Nephron (organoid): ENCODE measurements at regions not wholly inside any gene's neighbourhood (a gene's known extent, or its start where the extent isn't known, plus 50 kb on each side); places are given as distances from the start of the nearest gene placed in this dataset.
"Not testable (repeated sequence)": the region's sequence is repeated elsewhere in the genome, so short reads cannot be mapped to it uniquely, and the experiment has no call there.

Experiments used
- H3K27ac Mint-ChIP-seq, 3 experiments: 2 replicates each; pipeline ENCODE4 v1.8.0; 2020; ENCODE audit warnings: mixed read lengths in 3 of 3, mild to moderate bottlenecking in 2 of 3, moderate library complexity in 1 of 3
- H3K27me3 Mint-ChIP-seq: 2 replicates; pipeline ENCODE4 v1.8.0; 2021; ENCODE audit warnings: low read depth, mild to moderate bottlenecking, moderate library complexity, mixed read lengths
- H3K36me3 Mint-ChIP-seq: 2 replicates; pipeline ENCODE4 v1.8.0; 2020; ENCODE audit warnings: low read depth, mixed read lengths
- H3K4me1 Mint-ChIP-seq: 2 replicates; pipeline ENCODE4 v1.8.0; 2020; ENCODE audit warnings: mixed read lengths
- H3K4me3 Mint-ChIP-seq, 3 experiments: 2 replicates each; pipeline ENCODE4 v1.8.0; 2020; ENCODE audit warnings: mild to moderate bottlenecking in 3 of 3, mixed read lengths in 3 of 3, moderate library complexity in 2 of 3
- H3K9me3 Mint-ChIP-seq: 2 replicates; pipeline ENCODE4 v1.8.0; 2020; ENCODE audit warnings: mixed read lengths
- TF ChIP-seq, protein P1 (sequence below), 3 experiments: fragments of 200-600 bp; sonication (generic); IDR thresholded peaks; one replicate each; pipeline ENCODE4 v1.5.0; 2021; ENCODE audit warnings: antibody characterized with exemption in 3 of 3; ENCODE audit not compliant: unreplicated experiment in 3 of 3

- TF ChIP-seq, protein P1, sequence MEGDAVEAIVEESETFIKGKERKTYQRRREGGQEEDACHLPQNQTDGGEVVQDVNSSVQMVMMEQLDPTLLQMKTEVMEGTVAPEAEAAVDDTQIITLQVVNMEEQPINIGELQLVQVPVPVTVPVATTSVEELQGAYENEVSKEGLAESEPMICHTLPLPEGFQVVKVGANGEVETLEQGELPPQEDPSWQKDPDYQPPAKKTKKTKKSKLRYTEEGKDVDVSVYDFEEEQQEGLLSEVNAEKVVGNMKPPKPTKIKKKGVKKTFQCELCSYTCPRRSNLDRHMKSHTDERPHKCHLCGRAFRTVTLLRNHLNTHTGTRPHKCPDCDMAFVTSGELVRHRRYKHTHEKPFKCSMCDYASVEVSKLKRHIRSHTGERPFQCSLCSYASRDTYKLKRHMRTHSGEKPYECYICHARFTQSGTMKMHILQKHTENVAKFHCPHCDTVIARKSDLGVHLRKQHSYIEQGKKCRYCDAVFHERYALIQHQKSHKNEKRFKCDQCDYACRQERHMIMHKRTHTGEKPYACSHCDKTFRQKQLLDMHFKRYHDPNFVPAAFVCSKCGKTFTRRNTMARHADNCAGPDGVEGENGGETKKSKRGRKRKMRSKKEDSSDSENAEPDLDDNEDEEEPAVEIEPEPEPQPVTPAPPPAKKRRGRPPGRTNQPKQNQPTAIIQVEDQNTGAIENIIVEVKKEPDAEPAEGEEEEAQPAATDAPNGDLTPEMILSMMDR (IDR thresholded peaks at IDR 0.05; ENCODE audit: unreplicated experiment in 3 of 3) = no peak
- no peak overlapping the region for H3K27ac Mint-ChIP-seq
- H3K27me3 Mint-ChIP-seq = peaks cover 6% of the 10 kb centered on the region
- H3K9me3 Mint-ChIP-seq = no peaks in the 10 kb centered on the region
- no peaks in the 10 kb centered on the region for H3K36me3 Mint-ChIP-seq
- H3K4me1 Mint-ChIP-seq = no peaks in the 10 kb centered on the region
- no peak overlapping the region for H3K4me3 Mint-ChIP-seq
These were observed 92.4 kb upstream of the TRIB2 start for GRCh38 chr2:12624384-12624783.

GRCh38 chr2:12624905-12625598 is 91.7 kb upstream of the TRIB2 start:
- no peak overlapping the region for H3K27ac Mint-ChIP-seq
- peaks cover 6% of the 10 kb centered on the region for H3K27me3 Mint-ChIP-seq
- H3K36me3 Mint-ChIP-seq = no peaks in the 10 kb centered on the region
- no peak overlapping the region for H3K4me3 Mint-ChIP-seq
- peaks cover 5% of the 10 kb centered on the region for H3K4me1 Mint-ChIP-seq
- no peaks in the 10 kb centered on the region for H3K9me3 Mint-ChIP-seq
- TF ChIP-seq, protein P1 (IDR thresholded peaks at IDR 0.05; ENCODE audit: unreplicated experiment in 3 of 3) = no peak

DNA sequence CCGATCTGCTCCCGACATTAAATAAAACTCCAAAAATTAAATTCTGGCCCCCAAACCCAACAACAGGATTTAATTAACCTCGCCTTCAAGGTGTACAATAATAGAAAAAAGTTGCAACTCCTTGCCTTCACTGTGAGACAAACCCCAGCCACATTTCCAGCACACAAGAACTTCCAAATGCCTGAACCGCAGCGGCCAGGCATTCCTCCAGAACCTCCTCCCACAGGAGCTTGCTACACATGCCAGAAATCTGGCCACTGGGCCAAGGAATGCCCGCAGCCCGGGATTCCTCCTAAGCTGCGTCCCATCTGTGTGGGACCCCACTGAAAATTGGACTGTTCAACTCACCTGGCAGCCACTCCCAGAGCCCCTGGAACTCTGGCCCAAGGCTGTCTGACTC is 88.2 kb upstream of the TRIB2 start:
- H3K27me3 Mint-ChIP-seq, H3K4me1 Mint-ChIP-seq, H3K9me3 Mint-ChIP-seq, H3K4me3 Mint-ChIP-seq, H3K36me3 Mint-ChIP-seq, H3K27ac Mint-ChIP-seq: not testable (repeated sequence)

DNA sequence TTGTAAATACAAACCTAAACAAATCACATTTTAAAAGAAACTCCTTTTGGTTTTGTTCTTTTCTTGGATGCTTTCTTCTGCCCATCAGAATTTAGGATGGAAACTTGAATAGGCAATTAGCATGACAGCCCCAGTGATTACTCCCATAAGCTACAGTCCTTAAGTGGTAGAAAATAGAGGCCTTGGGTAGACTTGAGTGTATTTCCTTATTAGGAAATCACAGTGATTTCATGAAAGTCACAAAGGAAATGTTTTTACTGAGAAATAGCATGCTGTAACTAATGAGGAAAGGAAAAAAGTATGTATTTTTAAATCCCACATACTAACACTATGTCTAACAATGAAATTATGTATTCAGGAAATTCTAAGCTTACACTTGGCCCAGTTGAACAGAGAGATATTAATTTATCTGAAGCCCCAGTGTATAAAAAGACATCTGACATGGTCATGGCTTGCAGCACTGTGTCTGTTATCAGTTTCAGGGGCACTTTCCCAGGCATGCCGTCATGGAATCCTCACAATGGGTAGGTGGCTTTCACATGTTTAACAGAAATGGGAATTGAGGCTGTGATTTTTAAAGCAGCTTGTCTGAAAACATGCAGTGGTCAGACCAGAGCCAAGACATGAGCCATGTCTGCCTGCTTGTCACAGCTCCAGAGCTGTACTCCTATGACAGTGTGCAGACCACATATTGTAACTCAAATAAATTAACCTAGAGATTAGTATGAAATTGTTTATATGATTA is 79.7 kb upstream of the TRIB2 start:
- Mint-ChIP-seq H3K36me3 (no peaks in the 10 kb centered on the region), H3K27me3 (peaks cover 6% of the 10 kb centered on the region), H3K9me3 (peaks cover 2% of the 10 kb centered on the region), H3K27ac (peak overlapping the region in 2 of 3 experiments; percentile 75 to 83), H3K4me3 (no peak overlapping the region), H3K4me1 (peaks cover 5% of the 10 kb centered on the region)
- TF ChIP-seq, protein P1 (IDR thresholded peaks at IDR 0.05; ENCODE audit: unreplicated experiment in 3 of 3) = no peak

DNA sequence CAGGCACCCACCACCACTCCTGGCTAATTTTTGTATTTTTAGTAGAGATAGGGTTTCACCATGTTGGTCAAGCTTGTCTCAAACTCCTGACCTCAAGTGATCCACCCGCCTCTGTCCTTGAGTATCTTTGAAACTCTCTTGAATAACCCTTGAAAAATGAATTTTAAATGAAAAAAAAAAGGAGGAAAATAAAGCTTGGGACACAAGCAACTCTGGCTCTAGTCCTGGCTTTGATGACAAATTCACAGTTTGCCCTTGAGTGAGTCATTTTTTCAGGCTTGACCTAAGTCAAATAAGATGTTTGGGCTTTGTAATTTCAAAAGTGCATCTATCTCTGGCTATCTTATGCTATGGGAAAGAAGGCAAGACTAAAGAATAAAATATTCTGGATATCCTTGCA is 79.0 kb upstream of the TRIB2 start:
- H3K27me3 Mint-ChIP-seq = peaks cover 6% of the 10 kb centered on the region
- no peak overlapping the region for H3K4me3 Mint-ChIP-seq
- H3K27ac Mint-ChIP-seq = no peak overlapping the region
- no peaks in the 10 kb centered on the region for H3K36me3 Mint-ChIP-seq
- TF ChIP-seq, protein P1 (IDR thresholded peaks at IDR 0.05; ENCODE audit: unreplicated experiment in 3 of 3) = no peak
- H3K4me1 Mint-ChIP-seq = peaks cover 5% of the 10 kb centered on the region
- peaks cover 2% of the 10 kb centered on the region for H3K9me3 Mint-ChIP-seq

DNA sequence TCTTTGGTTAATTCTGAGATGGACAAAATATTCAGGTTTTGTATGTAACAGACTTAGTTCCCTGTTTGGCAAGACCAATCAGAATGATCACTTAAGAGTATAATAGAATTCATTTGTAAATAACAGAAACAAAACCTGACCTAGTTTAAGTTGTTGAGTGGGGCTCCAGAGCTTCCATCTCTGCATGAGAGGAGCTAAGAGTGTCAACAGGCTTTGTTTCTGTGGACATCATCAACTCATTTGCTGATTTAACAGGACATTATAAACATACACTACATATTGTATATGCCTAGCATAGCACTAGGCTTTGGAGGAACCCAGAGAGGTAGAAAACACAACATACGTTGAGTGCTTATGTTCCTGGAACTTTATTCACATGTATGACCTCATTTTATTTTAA is 75.3 kb upstream of the TRIB2 start:
- Mint-ChIP-seq H3K27ac (no peak overlapping the region), H3K27me3 (peaks cover 6% of the 10 kb centered on the region), H3K4me1 (peaks cover 5% of the 10 kb centered on the region), H3K9me3 (peaks cover 6% of the 10 kb centered on the region), H3K36me3 (no peaks in the 10 kb centered on the region), H3K4me3 (no peak overlapping the region)
- TF ChIP-seq, protein P1 (IDR thresholded peaks at IDR 0.05; ENCODE audit: unreplicated experiment in 3 of 3) = no peak
